Ascending aorta (tissue), 2 donors: ENCODE measurements at regions not wholly inside any gene's neighbourhood (a gene's known extent, or its start where the extent isn't known, plus 50 kb on each side); places are given as distances from the start of the nearest gene placed in this dataset.
"Not testable (repeated sequence)": the region's sequence is repeated elsewhere in the genome, so short reads cannot be mapped to it uniquely, and the experiment has no call there.

Experiments
- DNase-seq, 2 donors: peaks; one replicate each; pipeline ENCODE4 v3.0.0-alpha.2; 2019; ENCODE audit warnings: low spot score in 2 of 2
- H3K27ac ChIP-seq, 2 donors: fragments of 200-600 bp; sonication (generic); one replicate each; pipeline ENCODE4 v1.5.1; 2016 to 2017; ENCODE audit warnings: mild to moderate bottlenecking in 1 of 2
- H3K27me3 ChIP-seq: fragments of 200-600 bp; sonication (generic); one replicate; pipeline ENCODE4 v1.5.1; 2017
- H3K36me3 ChIP-seq, 2 donors: fragments of 200-600 bp; sonication (generic); one replicate each; pipeline ENCODE4 v1.5.1; 2016
- H3K4me1 ChIP-seq, 2 donors: fragments of 200-600 bp; sonication (generic); one replicate each; pipeline ENCODE4 v1.5.1; 2016 to 2017; ENCODE audit warnings: mild to moderate bottlenecking in 1 of 2
- H3K4me3 ChIP-seq, 2 donors: fragments of 200-600 bp; sonication (generic); one replicate each; pipeline ENCODE4 v1.5.1; 2016 to 2017; ENCODE audit warnings: mild to moderate bottlenecking in 1 of 2
- H3K9me3 ChIP-seq, 2 donors: fragments of 200-600 bp; sonication (generic); one replicate each; pipeline ENCODE4 v1.5.1; 2016
- intact Hi-C: fragments of 100-400 bp; cut with DNase I; formaldehyde crosslinking; loops from one replicate; pipeline ENCODE4 v1.15.1; 2023
- TF ChIP-seq, protein P1 (sequence below), 3 experiments: fragments of 200-600 bp in 2 of 3; fragments of 450-650 bp in 1 of 3; sonication (generic) in 2 of 3; IDR thresholded peaks; one replicate each; pipeline ENCODE4 v1.5.1; 2016 to 2019; ENCODE audit warnings: antibody characterized with exemption in 3 of 3, mild to moderate bottlenecking in 1 of 3, moderate library complexity in 1 of 3

- TF ChIP-seq, protein P1, sequence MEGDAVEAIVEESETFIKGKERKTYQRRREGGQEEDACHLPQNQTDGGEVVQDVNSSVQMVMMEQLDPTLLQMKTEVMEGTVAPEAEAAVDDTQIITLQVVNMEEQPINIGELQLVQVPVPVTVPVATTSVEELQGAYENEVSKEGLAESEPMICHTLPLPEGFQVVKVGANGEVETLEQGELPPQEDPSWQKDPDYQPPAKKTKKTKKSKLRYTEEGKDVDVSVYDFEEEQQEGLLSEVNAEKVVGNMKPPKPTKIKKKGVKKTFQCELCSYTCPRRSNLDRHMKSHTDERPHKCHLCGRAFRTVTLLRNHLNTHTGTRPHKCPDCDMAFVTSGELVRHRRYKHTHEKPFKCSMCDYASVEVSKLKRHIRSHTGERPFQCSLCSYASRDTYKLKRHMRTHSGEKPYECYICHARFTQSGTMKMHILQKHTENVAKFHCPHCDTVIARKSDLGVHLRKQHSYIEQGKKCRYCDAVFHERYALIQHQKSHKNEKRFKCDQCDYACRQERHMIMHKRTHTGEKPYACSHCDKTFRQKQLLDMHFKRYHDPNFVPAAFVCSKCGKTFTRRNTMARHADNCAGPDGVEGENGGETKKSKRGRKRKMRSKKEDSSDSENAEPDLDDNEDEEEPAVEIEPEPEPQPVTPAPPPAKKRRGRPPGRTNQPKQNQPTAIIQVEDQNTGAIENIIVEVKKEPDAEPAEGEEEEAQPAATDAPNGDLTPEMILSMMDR (IDR thresholded peaks at IDR 0.05): no peak
- Histone ChIP-seq H3K4me1 (no peaks in the 10 kb centered on the region), H3K4me3 (no peak overlapping the region), H3K27me3 (no peaks in the 10 kb centered on the region), H3K36me3 (no peaks in the 10 kb centered on the region), H3K27ac (no peak overlapping the region), H3K9me3 (peaks cover 0 to 19% of the 10 kb centered on the region in 2 donors)
- intact Hi-C loops: no loop called here
- DNase-seq: no peak
These were observed 360.9 kb downstream of the PRDM5 start for GRCh38 chr4:120561648-120562047.

DNA sequence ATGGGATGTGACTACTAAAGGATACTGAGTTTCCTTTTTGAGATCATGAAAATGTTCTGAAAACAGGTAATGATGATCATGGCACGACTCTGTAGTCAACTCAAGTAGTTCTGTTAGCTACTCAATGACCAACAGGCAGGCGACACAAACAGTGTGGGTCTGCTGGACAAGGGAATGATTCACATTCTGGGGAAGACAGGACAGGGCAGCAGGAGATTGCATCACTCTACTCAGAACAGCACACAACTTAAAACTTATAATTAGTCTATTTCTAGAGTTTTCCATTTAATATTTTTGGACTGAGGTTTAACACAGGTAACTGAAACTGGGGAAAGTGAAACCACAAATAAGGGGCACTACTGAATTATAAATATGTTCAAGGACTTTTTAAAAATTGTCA is 365.2 kb downstream of the PRDM5 start:
- DNase-seq: no peak
- H3K4me1 ChIP-seq: no peaks in the 10 kb centered on the region
- H3K27me3 ChIP-seq: no peaks in the 10 kb centered on the region
- H3K9me3 ChIP-seq: peaks cover 0 to 13% of the 10 kb centered on the region in 2 donors
- TF ChIP-seq, protein P1 (IDR thresholded peaks at IDR 0.05): no peak
- H3K4me3 ChIP-seq: no peak overlapping the region
- no peak overlapping the region for H3K27ac ChIP-seq
- intact Hi-C loops: no loop called here
- H3K36me3 ChIP-seq: no peaks in the 10 kb centered on the region

- Histone ChIP-seq H3K9me3 (no peaks in the 10 kb centered on the region), H3K36me3 (no peaks in the 10 kb centered on the region), H3K4me3 (no peak overlapping the region), H3K27ac (no peak overlapping the region), H3K27me3 (no peaks in the 10 kb centered on the region), H3K4me1 (no peaks in the 10 kb centered on the region)
- TF ChIP-seq, protein P1 (IDR thresholded peaks at IDR 0.05): no peak
- DNase-seq: no peak
- intact Hi-C loops: no loop called here
These were observed 367.5 kb downstream of the PRDM5 start for GRCh38 chr4:120555058-120555457.

DNA sequence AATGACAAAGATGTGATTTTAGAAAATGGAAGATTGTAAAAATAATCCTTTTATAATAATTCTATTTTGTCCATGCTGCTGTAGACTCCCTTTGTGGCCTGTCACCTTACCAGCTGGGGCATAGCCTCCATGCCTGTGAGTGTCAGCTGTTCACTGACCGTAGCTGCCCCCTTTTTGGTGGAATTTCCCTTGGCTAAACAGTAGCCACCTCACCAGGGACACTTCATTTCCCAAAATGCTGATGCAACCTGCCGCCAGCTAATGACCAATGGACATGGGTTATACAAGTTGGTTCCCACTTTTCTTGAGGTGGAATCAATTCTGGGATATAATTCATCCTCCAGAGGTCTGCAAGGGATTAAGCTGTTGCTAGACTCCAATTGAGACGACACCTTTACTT is 368.4 kb downstream of the PRDM5 start:
- H3K9me3 ChIP-seq: no peaks in the 10 kb centered on the region
- no peak overlapping the region for H3K4me3 ChIP-seq
- intact Hi-C loops: no loop called here

DNA sequence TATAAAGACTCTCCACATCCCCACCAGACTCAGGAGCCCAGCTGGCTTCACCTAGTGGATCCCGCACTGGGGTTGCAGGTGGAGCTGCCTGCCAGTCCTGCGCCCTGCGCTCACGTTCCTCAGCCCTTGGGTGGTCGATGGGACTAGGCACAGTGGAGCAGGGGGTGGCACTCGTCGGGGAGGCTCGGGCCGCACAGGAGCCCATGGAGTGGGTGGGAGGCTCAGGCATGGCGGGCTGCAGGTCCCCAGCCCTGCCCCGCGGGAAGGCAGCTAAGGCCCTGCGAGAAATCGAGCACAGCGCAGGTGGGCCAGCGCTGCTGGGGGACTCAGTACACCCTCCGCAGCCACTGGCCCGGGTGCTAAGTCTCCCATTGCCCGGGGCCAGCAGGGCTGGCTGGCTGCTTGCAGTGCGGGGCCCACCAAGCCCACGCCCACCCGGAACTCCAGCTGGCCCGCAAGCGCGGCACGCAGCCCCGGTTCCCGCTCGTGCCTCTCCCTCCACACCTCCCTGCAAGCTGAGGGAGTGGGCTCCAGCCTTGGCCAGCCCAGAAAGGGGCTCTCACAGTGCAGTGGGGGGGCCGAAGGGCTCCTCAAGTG is 371.8 kb downstream of the PRDM5 start:
- H3K4me1 ChIP-seq, H3K4me3 ChIP-seq, H3K27me3 ChIP-seq, H3K27ac ChIP-seq, H3K9me3 ChIP-seq, DNase-seq, intact Hi-C loops, H3K36me3 ChIP-seq: not testable (repeated sequence)

More for the DNA sequence above, 368.4 kb downstream of the PRDM5 start:
- H3K27ac ChIP-seq: no peak overlapping the region
- no peaks in the 10 kb centered on the region for H3K27me3 ChIP-seq
- TF ChIP-seq, protein P1 (IDR thresholded peaks at IDR 0.05): no peak
- H3K36me3 ChIP-seq: no peaks in the 10 kb centered on the region
- no peaks in the 10 kb centered on the region for H3K4me1 ChIP-seq
- DNase-seq: no peak

DNA sequence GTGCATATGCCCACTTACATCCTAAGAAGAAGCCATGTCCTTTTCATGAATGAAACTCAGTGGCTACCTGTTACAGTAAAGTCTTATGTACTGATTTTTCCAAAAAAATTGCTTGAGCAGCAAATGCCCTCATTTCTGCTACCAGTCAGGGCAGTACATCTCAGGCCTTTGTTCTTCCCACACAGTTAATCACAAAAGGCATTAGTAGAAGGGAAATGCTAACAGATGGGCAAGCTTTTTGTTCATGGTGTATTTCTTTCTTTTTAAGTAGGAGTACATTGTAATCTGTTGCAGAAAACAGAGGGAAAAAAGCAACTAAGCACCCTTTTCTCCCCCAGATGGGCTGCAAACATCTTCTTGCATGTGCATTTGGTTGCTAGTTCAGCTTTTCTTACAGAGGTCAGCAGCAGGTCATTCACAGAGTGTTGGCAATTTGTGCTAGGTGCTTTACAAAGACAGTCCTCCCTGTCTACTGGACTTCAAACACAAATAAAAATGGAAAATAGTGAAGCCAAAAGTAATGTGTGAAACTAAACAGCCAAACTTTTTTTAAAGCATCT is 373.4 kb downstream of the PRDM5 start:
- Histone ChIP-seq H3K4me1 (no peaks in the 10 kb centered on the region), H3K27ac (no peak overlapping the region), H3K9me3 (no peaks in the 10 kb centered on the region), H3K36me3 (no peaks in the 10 kb centered on the region), H3K4me3 (no peak overlapping the region), H3K27me3 (no peaks in the 10 kb centered on the region)
- intact Hi-C loops: no loop called here
- no peak for DNase-seq
- TF ChIP-seq, protein P1 (IDR thresholded peaks at IDR 0.05): no peak
